ENCODE measurements at regions not wholly inside any gene's neighbourhood (a gene's known extent, or its start where the extent isn't known, plus 50 kb on each side); places are given as distances from the start of the nearest gene placed in this dataset.

DNA sequence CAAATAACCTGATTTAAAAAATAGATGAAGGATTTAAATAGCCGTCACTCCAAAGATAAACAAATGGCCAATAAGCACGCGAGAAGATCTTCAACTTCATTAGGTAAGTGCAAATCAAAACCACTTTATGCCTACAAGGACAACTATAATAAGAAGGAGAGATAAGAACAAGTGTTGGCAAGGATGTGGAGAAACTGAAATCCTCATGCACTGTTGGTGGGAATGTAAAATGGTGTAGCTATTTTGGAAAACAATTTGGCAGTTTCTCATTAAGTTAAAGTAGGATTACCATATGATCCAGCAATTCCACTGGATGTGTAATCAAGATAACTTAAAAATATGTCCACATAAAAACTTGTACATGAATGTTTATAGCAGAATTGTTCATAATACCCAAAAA is 64.1 kb downstream of the CXCL12 start:
- FAIRE-seq = no peak
- no peak overlapping the region for H3K4me3 ChIP-seq (ENCODE audit: extremely low read depth in 1 of 4, insufficient read depth in 2 of 4, low read depth in 3 of 4, low read length in 4 of 4)
- no peak overlapping the region for H3K18ac ChIP-seq (ENCODE audit: extremely low read depth, low read length)
- no peaks in the 10 kb centered on the region for H3K27me3 ChIP-seq (replicated peaks in 1 of 4; ENCODE audit: control insufficient read depth in 3 of 4, extremely low read depth in 1 of 4, insufficient read depth in 3 of 4, low read length in 3 of 4)
- H4K8ac ChIP-seq (ENCODE audit: extremely low read depth, insufficient read depth, low read length) = no peak overlapping the region
- H3K4me1 ChIP-seq (replicated peaks in 1 of 4; ENCODE audit: control insufficient read depth in 3 of 4, insufficient read depth in 4 of 4, low read length in 3 of 4) = 0 out of 7 replicates have a peak, but pooled peaks cover 0 to 3% (median 0%) of the 10 kb centered on the region in 4 experiments
- DNase-seq (ENCODE audit: low read depth in 1 of 2, low spot score in 2 of 2) = no peak
- H3K4ac ChIP-seq (replicated peaks; ENCODE audit: insufficient read length, low read depth, low read length) = no peak overlapping the region
- H3K4me2 ChIP-seq (ENCODE audit: insufficient read depth in 1 of 2, low read depth in 2 of 2, low read length in 2 of 2) = no peak overlapping the region
- no peak for TF ChIP-seq NRF1 (IDR thresholded peaks at IDR 0.05; ENCODE audit: low read depth, low read length)
- no peak overlapping the region for H4K91ac ChIP-seq (replicated peaks; ENCODE audit: insufficient read length, low read length)
- no peak overlapping the region for H2AFZ ChIP-seq (ENCODE audit: low read length)
- H2AK5ac ChIP-seq (ENCODE audit: low read depth, low read length) = no peak overlapping the region
- ChIA-PET CTCF (ENCODE audit: partially characterized antibody) (no interaction called here), POLR2A (ENCODE audit: partially characterized antibody) (no interaction called here)
- no peaks in the 10 kb centered on the region for H3K9me3 ChIP-seq (ENCODE audit: insufficient read depth in 2 of 2, low read depth in 1 of 2, low read length in 1 of 2)
- no peak overlapping the region for H2BK15ac ChIP-seq (ENCODE audit: low read length)
- no peak overlapping the region for H3K14ac ChIP-seq (ENCODE audit: insufficient read length)
- H3K23me2 ChIP-seq (ENCODE audit: low read depth, low read length) = no peaks in the 10 kb centered on the region
- no peaks in the 10 kb centered on the region for H3K36me3 ChIP-seq (ENCODE audit: control insufficient read depth in 2 of 4, insufficient read depth in 4 of 4, low read length in 3 of 4)
- H3K79me2 ChIP-seq (ENCODE audit: control insufficient read depth in 1 of 2, insufficient read depth in 2 of 2, low read length in 2 of 2) = no peaks in the 10 kb centered on the region
- no peaks in the 10 kb centered on the region for H3K79me1 ChIP-seq (ENCODE audit: low read depth, low read length)
- no peak overlapping the region for H2BK12ac ChIP-seq (ENCODE audit: low read depth, low read length)
- 72% methylated on average over 3 of the region's 3 CpGs; no CpG with 5 or more reads in 1 of the 2 experiments for WGBS, 2 experiments (ENCODE audit: extremely low coverage in 1 of 2, insufficient coverage in 1 of 2, insufficient read length in 1 of 2, insufficient replicate concordance in 2 of 2, low coverage in 1 of 2, low lambda C conversion rate in 2 of 2, missing lambda C conversion rate in 1 of 2)
- H4K5ac ChIP-seq (ENCODE audit: insufficient read length, low read depth, low read length) = no peak overlapping the region
- H3K27ac ChIP-seq (ENCODE audit: low read depth, low read length) = no peak overlapping the region
- no peaks in the 10 kb centered on the region for H4K20me1 ChIP-seq (replicated peaks in 1 of 2; ENCODE audit: control insufficient read depth in 1 of 2, insufficient read depth in 2 of 2, low read length in 2 of 2)
- no peak overlapping the region for H3K23ac ChIP-seq (ENCODE audit: insufficient read length)
- no peak overlapping the region for H2BK5ac ChIP-seq (ENCODE audit: low read depth, low read length)
- H2BK120ac ChIP-seq (replicated peaks; ENCODE audit: low read depth, low read length) = no peak overlapping the region
- H3K9ac ChIP-seq (replicated peaks in 1 of 4; ENCODE audit: extremely low read depth in 1 of 4, low read depth in 3 of 4, low read length in 3 of 4) = no peak overlapping the region
- no peak overlapping the region for H2BK20ac ChIP-seq (ENCODE audit: low read length)
- no peak overlapping the region for H3K56ac ChIP-seq (replicated peaks; ENCODE audit: insufficient read length, low read depth, low read length)

All from H1 (cell line).